OCI-LY1 (cell line): ENCODE measurements at regions not wholly inside any gene's neighbourhood (a gene's known extent, or its start where the extent isn't known, plus 50 kb on each side); places are given as distances from the start of the nearest gene placed in this dataset.

Experiments used
- H2AFZ ChIP-seq: fragments of 200-600 bp; sonication (generic), shearing (Covaris generic); 2 replicates; pipeline ENCODE4 v1.6.0; 2014; ENCODE audit warnings: antibody characterized with exemption, mild to moderate bottlenecking, low read length
- H3F3A ChIP-seq: fragments of 200-600 bp; sonication (generic), shearing (Covaris generic); 2 replicates; pipeline ENCODE4 v1.6.0; 2014; ENCODE audit warnings: mild to moderate bottlenecking, antibody characterized with exemption, low read length, moderate library complexity; ENCODE audit not compliant: insufficient read depth
- H3K27ac ChIP-seq: fragments of 200-600 bp; sonication (generic); 2 replicates; pipeline ENCODE4 v1.5.1; 2014; ENCODE audit warnings: low read length, mixed run types, mild to moderate bottlenecking, low read depth; ENCODE audit not compliant: poor library complexity, severe bottlenecking
- H3K27me3 ChIP-seq: fragments of 200-600 bp; sonication (generic); 2 replicates; pipeline ENCODE4 v1.6.0; 2014; ENCODE audit warnings: antibody characterized with exemption, mild to moderate bottlenecking, low read length, moderate library complexity; ENCODE audit not compliant: insufficient read depth
- H3K36me3 ChIP-seq: fragments of 200-600 bp; sonication (generic); 2 replicates; pipeline ENCODE4 v1.6.1; 2014; ENCODE audit warnings: mild to moderate bottlenecking, antibody characterized with exemption, low read length, moderate library complexity, mixed read lengths; ENCODE audit not compliant: insufficient read depth
- H3K4me1 ChIP-seq: fragments of 200-600 bp; sonication (generic); 2 replicates; pipeline ENCODE4 v1.5.1; 2014; ENCODE audit warnings: mild to moderate bottlenecking, low read length, moderate library complexity; ENCODE audit not compliant: insufficient read depth, severe bottlenecking
- H3K4me2 ChIP-seq: fragments of 200-600 bp; sonication (generic), shearing (Covaris generic); 2 replicates; pipeline ENCODE4 v1.6.1; 2014; ENCODE audit warnings: low read length
- H3K4me3 ChIP-seq: fragments of 200-600 bp; sonication (generic); 2 replicates; pipeline ENCODE4 v1.5.1; 2014; ENCODE audit warnings: low read length, low read depth, mild to moderate bottlenecking, mixed read lengths; ENCODE audit not compliant: poor library complexity, severe bottlenecking
- H3K79me2 ChIP-seq: fragments of 200-600 bp; shearing (Covaris generic); 2 replicates; pipeline ENCODE4 v1.6.1; 2016; ENCODE audit warnings: mixed run types, low read length, mixed read lengths; ENCODE audit not compliant: insufficient read depth
- H3K9ac ChIP-seq: fragments of 200-600 bp; sonication (generic), shearing (Covaris generic); 2 replicates; pipeline ENCODE4 v1.6.1; 2014; ENCODE audit warnings: mild to moderate bottlenecking, low read length, mixed read lengths
- H3K9me2 ChIP-seq: fragments of 200-600 bp; sonication (generic), shearing (Covaris generic); 2 replicates; pipeline ENCODE4 v1.6.1; 2014; ENCODE audit warnings: low read depth, mild to moderate bottlenecking, low read length, mixed read lengths
- H3K9me3 ChIP-seq: fragments of 200-600 bp; shearing (Covaris generic); 2 replicates; pipeline ENCODE4 v1.6.1; 2014; ENCODE audit warnings: low read length, mixed read lengths
- H4K20me1 ChIP-seq: fragments of 200-600 bp; sonication (generic), shearing (Covaris generic); 2 replicates; pipeline ENCODE4 v1.6.0; 2016; ENCODE audit warnings: mild to moderate bottlenecking, low read length; ENCODE audit not compliant: insufficient read depth
- CTCF ChIP-seq: fragments of 200-600 bp; sonication (generic), shearing (Covaris generic); IDR thresholded peaks from 2 replicates; pipeline ENCODE4 v1.5.1; 2017; ENCODE audit warnings: mild to moderate bottlenecking, antibody characterized with exemption, low read length, moderate library complexity, mixed read lengths
- EZH2 ChIP-seq: fragments of 200-600 bp; sonication (generic), shearing (Covaris generic); IDR thresholded peaks from 2 replicates; pipeline ENCODE4 v1.8.0; 2017; ENCODE audit warnings: borderline replicate concordance, mixed run types, mild to moderate bottlenecking, antibody characterized with exemption, low read length, moderate library complexity, mixed read lengths

GRCh38 chr22:34885852-34886251 lies 180.1 kb upstream of the ISX start:
- no peaks in the 10 kb centered on the region for H3K4me1 ChIP-seq
- H3F3A ChIP-seq = no peaks in the 10 kb centered on the region

GRCh38 chr22:34886391-34886790 lies 179.6 kb upstream of the ISX start:
- H3K4me1 ChIP-seq = no peaks in the 10 kb centered on the region
- TF ChIP-seq CTCF = no peak
- TF ChIP-seq EZH2 = no peak

More at GRCh38 chr22:34885852-34886251, 180.1 kb upstream of the ISX start:
- Histone ChIP-seq H4K20me1 (no peaks in the 10 kb centered on the region), H3K36me3 (no peaks in the 10 kb centered on the region), H2AFZ (no peak overlapping the region), H3K4me2 (no peak overlapping the region), H3K79me2 (no peaks in the 10 kb centered on the region), H3K9me2 (no peaks in the 10 kb centered on the region), H3K9ac (no peak overlapping the region), H3K27ac (no peak overlapping the region), H3K9me3 (0 out of 2 replicates have a peak, but pooled peaks cover 2% of the 10 kb centered on the region), H3K4me3 (no peak overlapping the region), H3K27me3 (no peaks in the 10 kb centered on the region)
- TF ChIP-seq CTCF (no peak), EZH2 (no peak)

DNA sequence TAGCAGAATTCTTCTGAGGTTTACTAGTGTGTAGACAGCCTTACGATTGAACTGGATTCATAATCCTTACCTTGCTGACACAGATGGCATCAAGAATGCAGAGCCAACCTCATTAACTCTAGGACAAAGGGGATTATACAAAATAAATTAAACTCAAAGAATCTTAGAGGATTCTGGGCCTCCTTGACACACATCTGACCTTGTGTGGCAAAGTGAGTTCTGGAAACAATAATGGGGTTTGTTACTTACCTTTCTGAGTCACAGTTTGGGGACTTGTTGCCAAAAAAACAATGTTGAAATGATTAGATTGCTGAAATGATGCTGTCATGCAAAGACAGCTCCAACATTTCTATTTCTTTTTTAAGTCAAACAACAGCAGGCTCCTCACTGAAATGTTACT lies 179.1 kb upstream of the ISX start:
- H3K4me3 ChIP-seq = no peak overlapping the region
- no peak overlapping the region for H2AFZ ChIP-seq
- H3K4me1 ChIP-seq = no peaks in the 10 kb centered on the region
- no peaks in the 10 kb centered on the region for H3K9me2 ChIP-seq
- no peaks in the 10 kb centered on the region for H4K20me1 ChIP-seq
- H3K27me3 ChIP-seq = no peaks in the 10 kb centered on the region
- no peak overlapping the region for H3K4me2 ChIP-seq
- TF ChIP-seq EZH2 = no peak
- no peak for TF ChIP-seq CTCF
- no peak overlapping the region for H3K27ac ChIP-seq
- no peak overlapping the region for H3K9ac ChIP-seq
- H3F3A ChIP-seq = no peaks in the 10 kb centered on the region
- no peaks in the 10 kb centered on the region for H3K36me3 ChIP-seq
- H3K9me3 ChIP-seq = 0 out of 2 replicates have a peak, but pooled peaks cover 5% of the 10 kb centered on the region
- no peaks in the 10 kb centered on the region for H3K79me2 ChIP-seq

More at GRCh38 chr22:34886391-34886790, 179.6 kb upstream of the ISX start:
- H2AFZ ChIP-seq = no peak overlapping the region
- no peaks in the 10 kb centered on the region for H3K79me2 ChIP-seq
- H3K36me3 ChIP-seq = no peaks in the 10 kb centered on the region
- no peaks in the 10 kb centered on the region for H3K9me2 ChIP-seq
- H3K27me3 ChIP-seq = no peaks in the 10 kb centered on the region
- H3K9ac ChIP-seq = no peak overlapping the region
- no peak overlapping the region for H3K4me3 ChIP-seq
- H3K4me2 ChIP-seq = no peak overlapping the region
- no peaks in the 10 kb centered on the region for H4K20me1 ChIP-seq
- 0 out of 2 replicates have a peak, but pooled peaks cover 5% of the 10 kb centered on the region for H3K9me3 ChIP-seq
- no peaks in the 10 kb centered on the region for H3F3A ChIP-seq
- H3K27ac ChIP-seq = no peak overlapping the region
